OCI-LY1 (cell line): ENCODE measurements at regions not wholly inside any gene's neighbourhood (a gene's known extent, or its start where the extent isn't known, plus 50 kb on each side); places are given as distances from the start of the nearest gene placed in this dataset.

Experiments used
- H2AFZ ChIP-seq: fragments of 200-600 bp; sonication (generic), shearing (Covaris generic); 2 replicates; pipeline ENCODE4 v1.6.0; 2014; ENCODE audit warnings: antibody characterized with exemption, mild to moderate bottlenecking, low read length
- H3F3A ChIP-seq: fragments of 200-600 bp; sonication (generic), shearing (Covaris generic); 2 replicates; pipeline ENCODE4 v1.6.0; 2014; ENCODE audit warnings: mild to moderate bottlenecking, antibody characterized with exemption, low read length, moderate library complexity; ENCODE audit not compliant: insufficient read depth
- H3K27ac ChIP-seq: fragments of 200-600 bp; sonication (generic); 2 replicates; pipeline ENCODE4 v1.5.1; 2014; ENCODE audit warnings: low read length, mixed run types, mild to moderate bottlenecking, low read depth; ENCODE audit not compliant: poor library complexity, severe bottlenecking
- H3K27me3 ChIP-seq: fragments of 200-600 bp; sonication (generic); 2 replicates; pipeline ENCODE4 v1.6.0; 2014; ENCODE audit warnings: antibody characterized with exemption, mild to moderate bottlenecking, low read length, moderate library complexity; ENCODE audit not compliant: insufficient read depth
- H3K36me3 ChIP-seq: fragments of 200-600 bp; sonication (generic); 2 replicates; pipeline ENCODE4 v1.6.1; 2014; ENCODE audit warnings: mild to moderate bottlenecking, antibody characterized with exemption, low read length, moderate library complexity, mixed read lengths; ENCODE audit not compliant: insufficient read depth
- H3K4me1 ChIP-seq: fragments of 200-600 bp; sonication (generic); 2 replicates; pipeline ENCODE4 v1.5.1; 2014; ENCODE audit warnings: mild to moderate bottlenecking, low read length, moderate library complexity; ENCODE audit not compliant: insufficient read depth, severe bottlenecking
- H3K4me2 ChIP-seq: fragments of 200-600 bp; sonication (generic), shearing (Covaris generic); 2 replicates; pipeline ENCODE4 v1.6.1; 2014; ENCODE audit warnings: low read length
- H3K4me3 ChIP-seq: fragments of 200-600 bp; sonication (generic); 2 replicates; pipeline ENCODE4 v1.5.1; 2014; ENCODE audit warnings: low read length, low read depth, mild to moderate bottlenecking, mixed read lengths; ENCODE audit not compliant: poor library complexity, severe bottlenecking
- H3K79me2 ChIP-seq: fragments of 200-600 bp; shearing (Covaris generic); 2 replicates; pipeline ENCODE4 v1.6.1; 2016; ENCODE audit warnings: mixed run types, low read length, mixed read lengths; ENCODE audit not compliant: insufficient read depth
- H3K9ac ChIP-seq: fragments of 200-600 bp; sonication (generic), shearing (Covaris generic); 2 replicates; pipeline ENCODE4 v1.6.1; 2014; ENCODE audit warnings: mild to moderate bottlenecking, low read length, mixed read lengths
- H3K9me2 ChIP-seq: fragments of 200-600 bp; sonication (generic), shearing (Covaris generic); 2 replicates; pipeline ENCODE4 v1.6.1; 2014; ENCODE audit warnings: low read depth, mild to moderate bottlenecking, low read length, mixed read lengths
- H3K9me3 ChIP-seq: fragments of 200-600 bp; shearing (Covaris generic); 2 replicates; pipeline ENCODE4 v1.6.1; 2014; ENCODE audit warnings: low read length, mixed read lengths
- H4K20me1 ChIP-seq: fragments of 200-600 bp; sonication (generic), shearing (Covaris generic); 2 replicates; pipeline ENCODE4 v1.6.0; 2016; ENCODE audit warnings: mild to moderate bottlenecking, low read length; ENCODE audit not compliant: insufficient read depth
- CTCF ChIP-seq: fragments of 200-600 bp; sonication (generic), shearing (Covaris generic); IDR thresholded peaks from 2 replicates; pipeline ENCODE4 v1.5.1; 2017; ENCODE audit warnings: mild to moderate bottlenecking, antibody characterized with exemption, low read length, moderate library complexity, mixed read lengths
- EZH2 ChIP-seq: fragments of 200-600 bp; sonication (generic), shearing (Covaris generic); IDR thresholded peaks from 2 replicates; pipeline ENCODE4 v1.8.0; 2017; ENCODE audit warnings: borderline replicate concordance, mixed run types, mild to moderate bottlenecking, antibody characterized with exemption, low read length, moderate library complexity, mixed read lengths

- no peak overlapping the region for H2AFZ ChIP-seq
- no peaks in the 10 kb centered on the region for H3K9me2 ChIP-seq
- H3F3A ChIP-seq, result no peaks in the 10 kb centered on the region
- no peaks in the 10 kb centered on the region for H3K79me2 ChIP-seq
- H3K27me3 ChIP-seq, result no peaks in the 10 kb centered on the region
- no peak overlapping the region for H3K9ac ChIP-seq
- no peak overlapping the region for H3K4me2 ChIP-seq
- TF ChIP-seq CTCF (no peak), EZH2 (no peak)
- no peak overlapping the region for H3K4me3 ChIP-seq
- H3K27ac ChIP-seq, result no peak overlapping the region
- no peaks in the 10 kb centered on the region for H3K4me1 ChIP-seq
- no peaks in the 10 kb centered on the region for H3K36me3 ChIP-seq
- H3K9me3 ChIP-seq, result no peaks in the 10 kb centered on the region
- no peaks in the 10 kb centered on the region for H4K20me1 ChIP-seq
Observed at GRCh38 chr1:57949168-57949567, 525.3 kb upstream of the DAB1 start.

- H3K27ac ChIP-seq, result no peak overlapping the region
- no peak overlapping the region for H3K9ac ChIP-seq
- no peak overlapping the region for H3K4me2 ChIP-seq
- no peak overlapping the region for H2AFZ ChIP-seq
- no peak overlapping the region for H3K4me3 ChIP-seq
- H3K36me3 ChIP-seq, result no peaks in the 10 kb centered on the region
- H3K79me2 ChIP-seq, result no peaks in the 10 kb centered on the region
- H3K4me1 ChIP-seq, result no peaks in the 10 kb centered on the region
- TF ChIP-seq CTCF, result no peak
- TF ChIP-seq EZH2, result no peak
- H3K9me2 ChIP-seq, result no peaks in the 10 kb centered on the region
- no peaks in the 10 kb centered on the region for H3K27me3 ChIP-seq
- no peaks in the 10 kb centered on the region for H3K9me3 ChIP-seq
- no peaks in the 10 kb centered on the region for H4K20me1 ChIP-seq
- H3F3A ChIP-seq, result no peaks in the 10 kb centered on the region
Observed at GRCh38 chr1:57947471-57947870, 523.6 kb upstream of the DAB1 start.

- Histone ChIP-seq H2AFZ (no peak overlapping the region), H4K20me1 (no peaks in the 10 kb centered on the region), H3K36me3 (no peaks in the 10 kb centered on the region), H3K4me1 (no peaks in the 10 kb centered on the region), H3K27me3 (no peaks in the 10 kb centered on the region), H3K4me2 (no peak overlapping the region), H3K9me3 (no peaks in the 10 kb centered on the region), H3K9me2 (no peaks in the 10 kb centered on the region), H3K27ac (no peak overlapping the region), H3K79me2 (no peaks in the 10 kb centered on the region), H3K9ac (no peak overlapping the region), H3K4me3 (no peak overlapping the region), H3F3A (no peaks in the 10 kb centered on the region)
- TF ChIP-seq EZH2 (no peak), CTCF (no peak)
Observed at GRCh38 chr1:57945045-57945444, 521.2 kb upstream of the DAB1 start.
